GM12891 (cell line): ENCODE measurements at regions not wholly inside any gene's neighbourhood (a gene's known extent, or its start where the extent isn't known, plus 50 kb on each side); places are given as distances from the start of the nearest gene placed in this dataset.

Experiments
- POLR2A ChIP-seq: IDR thresholded peaks from 2 replicates; pipeline ENCODE4 v1.6.1; 2011; ENCODE audit warnings: low read depth, low read length, control low read depth
- TAF1 ChIP-seq: IDR thresholded peaks from 2 replicates; pipeline ENCODE4 v1.6.1; 2011; ENCODE audit warnings: low read depth, low read length, control low read depth

DNA sequence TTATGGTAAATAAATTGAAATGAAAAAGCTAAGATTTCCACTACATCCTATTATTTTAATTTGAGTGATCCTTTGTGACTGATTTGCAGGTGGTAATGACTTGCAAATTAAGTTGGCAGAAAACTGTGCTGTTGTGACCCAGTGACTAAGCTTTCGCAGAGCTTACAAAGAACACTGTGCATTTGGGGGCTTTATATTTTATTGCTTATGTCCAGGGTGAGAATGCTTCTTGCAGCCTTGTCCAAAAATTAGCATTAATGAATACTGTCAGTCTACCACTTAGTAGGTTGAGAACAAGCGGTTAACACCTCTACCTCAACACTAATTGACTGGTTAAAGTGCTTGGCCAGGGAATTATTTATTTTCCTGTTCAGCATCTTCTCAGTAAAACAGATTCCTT lies 991.3 kb upstream of the DIAPH2 start:
- TF ChIP-seq POLR2A (no peak), TAF1 (no peak)
